ENCODE measurements at regions not wholly inside any gene's neighbourhood (a gene's known extent, or its start where the extent isn't known, plus 50 kb on each side); places are given as distances from the start of the nearest gene placed in this dataset.

DNA sequence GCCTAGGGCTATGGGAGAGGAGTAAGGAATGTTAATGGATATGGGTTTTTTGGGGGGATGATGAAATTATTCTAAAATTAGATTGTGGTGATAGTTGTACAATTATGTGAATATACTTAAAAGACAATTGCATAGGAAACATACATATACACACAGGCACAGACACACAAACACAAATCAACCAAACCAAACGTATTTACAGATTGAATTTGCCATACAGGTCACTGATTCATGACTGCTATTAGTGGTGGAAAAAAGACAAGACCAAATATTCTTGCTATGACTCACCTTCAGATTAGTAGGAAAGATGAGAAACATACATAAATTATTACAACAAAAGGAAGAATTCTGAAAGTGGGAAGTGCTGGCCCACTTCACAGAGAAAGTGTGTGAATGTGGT lies 85.3 kb downstream of the C3orf38 start:
- TF ChIP-seq EZH2phosphoT487 (IDR thresholded peaks at IDR 0.05; ENCODE audit: borderline replicate concordance, low read length): no peak
- TF ChIP-seq, protein P1, sequence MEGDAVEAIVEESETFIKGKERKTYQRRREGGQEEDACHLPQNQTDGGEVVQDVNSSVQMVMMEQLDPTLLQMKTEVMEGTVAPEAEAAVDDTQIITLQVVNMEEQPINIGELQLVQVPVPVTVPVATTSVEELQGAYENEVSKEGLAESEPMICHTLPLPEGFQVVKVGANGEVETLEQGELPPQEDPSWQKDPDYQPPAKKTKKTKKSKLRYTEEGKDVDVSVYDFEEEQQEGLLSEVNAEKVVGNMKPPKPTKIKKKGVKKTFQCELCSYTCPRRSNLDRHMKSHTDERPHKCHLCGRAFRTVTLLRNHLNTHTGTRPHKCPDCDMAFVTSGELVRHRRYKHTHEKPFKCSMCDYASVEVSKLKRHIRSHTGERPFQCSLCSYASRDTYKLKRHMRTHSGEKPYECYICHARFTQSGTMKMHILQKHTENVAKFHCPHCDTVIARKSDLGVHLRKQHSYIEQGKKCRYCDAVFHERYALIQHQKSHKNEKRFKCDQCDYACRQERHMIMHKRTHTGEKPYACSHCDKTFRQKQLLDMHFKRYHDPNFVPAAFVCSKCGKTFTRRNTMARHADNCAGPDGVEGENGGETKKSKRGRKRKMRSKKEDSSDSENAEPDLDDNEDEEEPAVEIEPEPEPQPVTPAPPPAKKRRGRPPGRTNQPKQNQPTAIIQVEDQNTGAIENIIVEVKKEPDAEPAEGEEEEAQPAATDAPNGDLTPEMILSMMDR (conservative IDR thresholded peaks at IDR 0.05; ENCODE audit: low read depth, low read length): no peak
- no peak for TF ChIP-seq EZH2 (IDR thresholded peaks at IDR 0.05; ENCODE audit: low read length, unreplicated experiment)

All from PC-3 (cell line).